Hindlimb muscle (tissue), 1 donor: ENCODE measurements at regions not wholly inside any gene's neighbourhood (a gene's known extent, or its start where the extent isn't known, plus 50 kb on each side); places are given as distances from the start of the nearest gene placed in this dataset.

Experiments used
- DNase-seq: peaks from one replicate; pipeline ENCODE4 v3.0.0-alpha.2; 2013

GRCh38 chr15:94769089-94769488 is 537.7 kb downstream of the MCTP2 start:
- no peak for DNase-seq

DNA sequence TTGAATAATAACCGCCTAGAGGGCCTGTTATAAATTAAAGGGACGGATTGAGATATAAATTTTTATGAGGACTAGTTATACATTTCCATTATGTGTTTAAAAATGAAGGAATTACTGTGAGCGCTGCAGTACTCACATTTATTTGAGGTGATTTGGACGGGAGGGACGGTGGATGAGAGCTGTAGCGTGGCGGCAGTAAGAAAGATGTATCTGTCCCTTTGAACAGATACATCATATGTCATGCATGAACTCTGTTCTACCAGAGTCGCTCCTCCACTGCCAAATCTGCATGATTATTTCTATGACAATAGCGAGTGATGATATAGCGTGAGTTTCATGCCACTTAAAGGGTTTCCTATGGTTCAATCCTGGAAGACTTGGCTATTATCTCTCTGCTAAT is 538.8 kb downstream of the MCTP2 start:
- no peak for DNase-seq

- no peak for DNase-seq
Observed at GRCh38 chr15:94777037-94777436, 545.7 kb downstream of the MCTP2 start.

GRCh38 chr15:94778840-94779239 is 547.5 kb downstream of the MCTP2 start:
- no peak for DNase-seq

DNA sequence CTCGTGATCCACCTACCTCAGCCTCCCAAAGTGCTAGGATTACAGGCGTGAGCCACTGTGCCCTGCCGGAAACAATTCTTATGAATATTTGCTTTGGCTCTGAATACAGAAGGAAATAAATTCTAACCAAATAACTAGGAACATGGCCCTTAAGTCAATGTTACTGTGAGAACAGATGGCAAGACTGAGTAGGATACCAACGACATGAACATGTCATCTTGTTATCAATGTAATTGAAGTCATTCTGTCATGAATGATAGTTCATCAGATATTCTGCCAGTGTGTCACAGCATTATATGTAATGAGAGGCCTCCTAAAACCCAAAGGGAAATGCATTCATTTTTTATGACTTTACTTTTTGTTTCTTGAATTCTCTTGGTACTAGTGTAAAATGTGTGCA is 548.8 kb downstream of the MCTP2 start:
- DNase-seq, result no peak

DNA sequence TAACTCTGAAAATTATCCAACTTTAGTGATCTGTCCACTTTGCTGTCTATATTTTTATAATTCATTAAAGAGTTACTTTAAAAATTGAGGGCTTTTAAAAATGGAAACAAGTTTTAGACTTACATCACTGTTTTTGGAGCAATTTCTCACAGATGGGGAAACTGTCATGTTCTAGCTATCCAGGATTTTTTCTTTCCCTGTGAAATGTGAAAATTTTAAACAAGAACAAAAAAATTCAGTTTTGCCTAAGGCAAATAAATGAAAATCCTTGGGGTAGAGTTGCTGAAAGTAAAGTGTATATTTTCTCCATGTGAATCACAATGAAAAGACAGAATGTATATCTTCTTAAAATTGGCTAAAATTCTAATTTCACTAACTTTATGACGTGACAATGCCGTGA is 553.7 kb downstream of the MCTP2 start:
- no peak for DNase-seq

GRCh38 chr15:94791008-94791407 is 559.6 kb downstream of the MCTP2 start:
- DNase-seq, result no peak

- DNase-seq, result no peak
Observed at GRCh38 chr15:94791510-94791909, 560.1 kb downstream of the MCTP2 start.

- DNase-seq, result no peak
Observed at GRCh38 chr15:94792196-94792595, 560.8 kb downstream of the MCTP2 start.

GRCh38 chr15:94793207-94793606 is 561.8 kb downstream of the MCTP2 start:
- no peak for DNase-seq

DNA sequence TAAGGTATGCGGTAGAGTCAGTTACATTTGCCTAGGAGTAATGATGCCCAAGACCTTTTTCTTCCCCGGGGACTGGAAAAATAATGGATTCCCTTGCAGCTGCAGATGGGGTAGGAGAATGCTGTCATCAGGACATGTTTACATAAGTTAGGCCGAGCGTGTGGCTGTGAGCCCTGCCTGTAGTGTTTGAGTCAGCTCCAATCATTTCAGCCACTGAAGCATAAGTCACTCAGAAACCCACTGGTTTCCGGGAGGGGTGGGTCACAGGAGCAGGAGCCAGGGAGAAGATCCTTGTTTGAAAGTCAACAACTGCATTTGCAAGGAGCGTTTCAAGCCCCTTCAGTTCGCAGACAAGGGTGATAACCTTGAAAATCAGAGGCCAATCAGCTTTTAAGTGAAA is 562.3 kb downstream of the MCTP2 start:
- no peak for DNase-seq

DNA sequence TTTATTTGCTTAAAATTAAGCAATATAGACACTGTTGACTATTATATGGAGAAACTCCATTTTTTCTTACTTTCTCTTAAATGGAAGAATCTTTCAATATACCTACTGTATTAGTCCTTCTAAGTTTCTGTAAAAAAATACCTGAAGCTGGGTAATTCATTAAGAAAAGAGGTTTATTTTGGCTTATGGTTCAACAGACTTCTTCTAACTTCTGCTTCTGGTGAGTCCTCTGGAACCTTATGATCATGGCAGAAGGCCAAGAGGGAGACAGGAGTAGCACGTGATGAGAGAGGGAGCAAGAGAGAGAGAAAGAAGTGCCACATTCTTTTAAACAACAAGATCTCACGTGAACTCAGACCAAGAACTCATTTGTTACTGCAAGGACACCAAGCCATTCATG is 573.3 kb downstream of the MCTP2 start:
- no peak for DNase-seq

DNA sequence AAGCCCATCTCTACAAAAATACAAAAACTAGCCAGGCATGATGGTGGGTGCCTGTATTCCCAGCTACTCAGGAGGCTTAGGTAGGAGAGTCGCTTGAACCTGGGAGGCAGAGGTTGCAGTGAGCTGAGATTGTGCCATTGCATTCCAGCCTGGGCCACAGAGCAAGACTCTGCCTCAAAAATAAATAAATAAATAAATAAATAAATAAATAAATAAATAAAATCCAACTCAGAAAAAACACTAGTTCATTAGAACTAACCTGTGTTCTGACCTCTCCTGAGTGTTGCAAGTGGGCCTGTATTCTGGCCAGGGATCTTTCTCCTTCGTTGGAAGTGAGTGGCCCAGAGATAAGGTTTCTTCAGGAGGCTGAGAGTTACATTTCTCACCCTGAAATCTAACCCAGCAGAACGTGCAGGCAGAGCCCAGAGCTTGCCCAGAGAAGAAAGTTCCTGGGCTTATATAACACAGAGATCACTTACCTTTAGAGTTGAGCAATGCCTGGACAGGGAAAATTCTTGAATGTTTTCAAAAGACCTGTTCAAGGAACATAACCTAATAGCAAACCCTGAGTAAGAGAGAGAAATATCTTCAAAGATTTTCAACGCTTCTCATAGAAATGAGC is 583.9 kb downstream of the MCTP2 start:
- DNase-seq, result no peak

DNA sequence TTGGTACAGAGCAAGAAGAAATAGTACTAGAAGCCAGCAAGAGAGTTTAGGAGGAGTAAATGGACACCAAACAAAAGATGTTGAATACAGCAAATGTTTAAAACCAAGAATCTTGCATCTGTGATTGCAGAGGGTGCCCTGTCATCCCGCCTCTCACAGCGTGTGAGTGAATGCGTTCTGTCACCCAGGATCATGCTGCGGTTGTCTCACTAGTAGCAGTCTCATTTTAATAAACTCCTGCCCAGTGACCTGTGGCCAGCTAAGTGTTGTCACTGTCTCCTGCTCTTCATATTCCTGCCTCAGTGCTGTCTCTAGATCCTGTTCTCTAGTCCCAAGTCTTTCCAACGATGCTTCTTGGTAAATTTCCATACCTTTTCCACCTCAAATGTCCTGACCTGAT is 584.6 kb downstream of the MCTP2 start:
- DNase-seq, result no peak

DNA sequence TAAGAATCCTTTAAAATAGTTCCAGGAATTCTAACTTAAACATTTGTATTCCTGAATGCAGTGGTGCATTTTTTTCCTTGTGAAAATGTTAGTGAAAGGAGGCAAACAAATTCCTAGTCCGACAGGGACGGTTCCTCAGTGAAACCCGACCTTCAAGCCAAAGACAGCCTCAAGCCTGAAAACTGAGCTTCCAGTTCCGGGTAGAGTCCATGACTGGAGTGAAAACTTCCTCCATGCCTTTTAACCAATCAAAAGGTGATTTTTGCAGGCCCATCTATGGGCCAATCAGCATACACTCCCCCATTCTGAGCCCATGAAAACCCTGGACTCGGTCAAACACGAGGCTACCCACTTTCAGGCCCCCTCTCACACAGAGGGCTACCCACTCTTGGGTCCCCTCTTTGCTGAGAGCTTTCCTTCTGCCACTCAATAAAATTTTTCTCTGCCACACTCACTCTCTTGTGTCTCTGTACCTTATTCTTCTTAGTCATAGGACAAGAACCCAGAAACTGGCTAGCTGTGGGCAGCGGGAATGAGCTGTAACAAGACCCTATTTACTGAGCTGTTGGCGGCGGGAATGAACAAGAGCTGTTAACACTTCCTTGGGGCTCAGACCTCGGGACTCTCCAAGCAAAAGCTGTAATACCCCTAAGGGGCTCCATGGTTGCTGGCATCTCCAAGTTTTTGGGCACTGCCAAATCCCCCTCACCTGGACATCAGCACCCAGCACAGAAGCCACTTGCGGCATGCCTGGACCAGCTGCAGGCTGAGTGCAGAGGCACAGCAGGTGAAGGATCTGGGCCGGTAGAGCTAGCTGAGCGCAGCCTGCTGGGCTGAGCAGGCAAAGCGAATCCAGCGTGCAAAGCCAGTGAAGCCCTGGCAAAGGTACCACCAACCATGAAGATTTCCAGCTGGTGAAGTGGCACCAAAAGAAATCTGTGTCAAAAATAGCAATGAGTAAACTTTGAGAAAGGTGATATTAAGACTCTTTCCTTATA is 598.8 kb downstream of the MCTP2 start:
- no peak for DNase-seq

DNA sequence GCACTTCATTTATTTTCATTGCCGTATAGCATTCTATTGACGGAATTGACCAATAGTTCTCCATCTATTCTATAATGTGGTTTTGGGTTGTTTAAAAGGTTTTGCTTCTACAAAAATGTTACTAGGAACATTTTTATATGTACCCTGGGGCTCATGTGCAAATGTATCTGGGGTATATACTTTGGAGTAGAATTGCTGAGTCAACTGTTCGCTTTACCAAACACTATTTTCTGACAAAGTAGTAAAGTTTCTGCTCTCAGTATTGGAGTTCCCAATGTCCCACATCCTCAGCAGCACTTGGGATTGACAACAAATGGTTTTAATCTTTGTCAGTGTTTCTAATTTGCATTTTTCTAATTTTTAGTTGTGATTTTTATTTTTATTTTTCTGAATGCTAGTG is 602.6 kb downstream of the MCTP2 start:
- DNase-seq, result no peak

DNA sequence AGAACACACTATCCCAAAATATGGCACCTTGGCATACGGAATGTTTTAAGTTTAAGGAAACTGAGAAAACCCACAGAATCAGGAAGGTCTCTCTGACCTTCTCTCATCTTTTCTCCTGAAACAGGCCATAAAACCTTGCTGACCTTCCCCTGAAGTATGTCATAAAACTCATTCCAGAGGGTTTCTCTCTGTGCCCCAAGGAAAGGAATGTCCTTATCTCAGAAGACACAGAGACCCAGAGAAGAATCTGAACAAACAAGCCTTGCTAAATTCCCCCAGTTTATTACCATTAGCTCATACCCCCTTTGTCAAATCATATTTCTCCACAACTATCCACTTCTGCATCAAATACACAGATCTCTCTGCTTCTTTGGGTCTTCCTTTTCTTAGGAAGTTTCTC is 603.1 kb downstream of the MCTP2 start:
- no peak for DNase-seq

DNA sequence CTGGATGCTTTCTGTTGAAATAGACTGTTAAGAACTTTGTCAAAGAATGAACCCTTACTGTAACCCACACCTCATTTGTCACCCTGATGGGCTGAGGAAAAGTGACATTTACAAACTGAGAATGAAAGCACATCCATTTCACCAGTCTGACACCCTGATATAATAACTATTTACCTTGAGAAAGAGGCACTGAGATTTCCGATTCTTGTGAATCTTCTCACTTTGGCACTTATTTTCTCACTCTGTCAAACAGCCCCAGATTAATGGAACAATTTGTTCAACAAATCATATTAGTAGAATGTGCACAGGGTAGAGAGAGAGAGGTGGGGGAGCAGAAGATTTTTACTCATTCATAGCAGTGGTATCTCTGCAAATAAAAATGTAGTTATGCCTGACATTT is 606.9 kb downstream of the MCTP2 start:
- no peak for DNase-seq

DNA sequence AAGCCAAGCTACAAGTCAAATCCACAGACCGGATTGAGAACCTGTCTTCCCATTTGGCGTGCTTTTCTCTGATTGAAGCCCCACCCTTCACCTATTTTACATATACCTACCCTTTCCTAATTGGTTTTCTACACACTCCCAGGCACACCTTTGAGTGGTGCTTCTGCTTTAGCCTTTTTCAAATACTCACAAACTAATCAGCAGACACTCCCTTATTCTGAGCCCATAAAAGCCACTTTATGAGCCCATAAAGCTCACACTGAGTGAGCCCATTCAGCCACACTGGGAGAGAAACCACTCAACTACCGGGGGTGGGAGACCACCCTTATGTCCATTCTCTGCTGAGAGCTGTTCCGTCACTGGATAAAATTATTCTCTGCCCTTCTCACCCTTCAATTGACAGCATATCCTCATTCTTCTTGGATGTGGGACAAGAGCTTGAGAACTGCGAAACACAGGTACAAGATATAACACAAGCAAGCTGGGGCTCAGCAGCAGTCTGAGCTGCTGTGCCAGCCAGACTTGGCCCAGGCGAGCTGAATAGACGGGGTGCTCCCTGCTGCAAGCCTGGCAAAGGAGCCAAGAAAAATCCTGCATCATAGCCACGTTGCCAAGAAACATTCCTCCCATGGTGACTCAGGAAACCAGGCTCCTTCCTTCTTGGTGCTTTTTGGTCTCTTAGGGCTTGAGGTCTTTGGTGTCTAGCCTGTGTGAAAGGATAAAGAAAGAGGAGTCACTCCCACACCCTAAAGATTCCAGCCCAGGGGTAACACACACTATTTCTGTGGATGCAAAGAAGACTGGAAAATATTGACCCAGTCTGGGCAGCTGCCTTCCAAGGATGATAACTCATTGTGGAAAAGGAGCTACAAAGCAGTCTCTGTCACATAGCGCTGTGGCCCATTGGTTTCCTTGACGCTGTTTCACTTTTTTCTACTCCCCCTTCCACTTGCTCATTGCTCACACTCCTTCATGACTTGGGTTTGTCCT is 609.7 kb downstream of the MCTP2 start:
- DNase-seq, result no peak

DNA sequence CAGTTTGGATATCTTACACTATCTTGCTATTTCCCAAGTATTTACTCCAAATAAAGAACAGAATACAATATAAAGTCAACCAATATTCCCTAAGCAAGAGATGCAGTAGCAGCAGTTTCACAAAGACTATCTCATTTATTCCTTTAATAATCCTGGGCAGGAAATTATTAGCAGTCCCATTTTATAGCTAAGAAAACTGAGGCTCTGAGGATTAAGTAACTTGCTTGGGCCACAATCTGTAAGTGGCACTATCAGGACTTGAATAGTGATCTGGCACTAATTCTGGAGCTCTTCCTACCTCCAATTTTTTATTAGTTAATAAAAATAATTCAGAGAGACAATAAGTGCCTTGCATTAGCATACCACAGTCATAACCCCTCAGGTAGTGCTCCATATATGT is 611.7 kb downstream of the MCTP2 start:
- DNase-seq, result no peak

GRCh38 chr15:94844198-94844537 is 612.8 kb downstream of the MCTP2 start:
- no peak for DNase-seq

GRCh38 chr15:94844538-94845389 is 613.4 kb downstream of the MCTP2 start:
- peak; percentile 73 for DNase-seq
